HL-60 (cell line): ENCODE measurements at regions not wholly inside any gene's neighbourhood (a gene's known extent, or its start where the extent isn't known, plus 50 kb on each side); places are given as distances from the start of the nearest gene placed in this dataset.

ENCODE experiments used
- DNase-seq, 2 experiments: peaks; one replicate each; pipeline ENCODE4 v3.0.0-alpha.2; 2010 to 2020; ENCODE audit warnings: low read depth in 1 of 2, low spot score in 1 of 2
- H3K27ac ChIP-seq: fragments of 250-450 bp; sonication (Bioruptor Pico); replicated peaks from 2 replicates; pipeline ENCODE4 v1.5.1; 2020; ENCODE audit warnings: mild to moderate bottlenecking, moderate library complexity
- H3K27me3 ChIP-seq: fragments of 250-450 bp; sonication (Bioruptor Pico); 2 replicates; pipeline ENCODE4 v1.5.1; 2021; ENCODE audit warnings: mild to moderate bottlenecking, moderate library complexity; ENCODE audit not compliant: insufficient read depth, poor library complexity, severe bottlenecking
- H3K4me3 ChIP-seq: replicated peaks from 2 replicates; pipeline ENCODE4 v1.5.1; 2011; ENCODE audit warnings: mild to moderate bottlenecking, control low read depth, low read length; ENCODE audit not compliant: insufficient read depth
- CTCF ChIP-seq: IDR thresholded peaks from one replicate; pipeline ENCODE4 v1.5.1; 2011; ENCODE audit warnings: low read length, control low read depth, inconsistent platforms; ENCODE audit not compliant: insufficient read depth
- GABPA ChIP-seq: IDR thresholded peaks from 2 replicates; pipeline ENCODE4 v1.6.1; 2012; ENCODE audit warnings: low read depth
- POLR2AphosphoS5 ChIP-seq: IDR thresholded peaks from 2 replicates; pipeline ENCODE4 v1.6.1; 2012; ENCODE audit warnings: low read depth
- REST ChIP-seq: IDR thresholded peaks from 2 replicates; pipeline ENCODE4 v1.6.1; 2012; ENCODE audit warnings: low read depth; ENCODE audit not compliant: insufficient replicate concordance
- SPI1 ChIP-seq: IDR thresholded peaks from 2 replicates; pipeline ENCODE4 v1.6.1; 2012; ENCODE audit warnings: low read depth, mild to moderate bottlenecking, borderline replicate concordance

- H3K4me3 ChIP-seq: no peak overlapping the region
- DNase-seq: no peak
- no peak for TF ChIP-seq REST
- no peak for TF ChIP-seq CTCF
- TF ChIP-seq POLR2AphosphoS5: no peak
- no peak for TF ChIP-seq GABPA
- no peak for TF ChIP-seq SPI1
- no peaks in the 10 kb centered on the region for H3K27me3 ChIP-seq
- no peak overlapping the region for H3K27ac ChIP-seq
Observed at GRCh38 chr16:49024896-49025295, 256.7 kb downstream of the CBLN1 start.

- Histone ChIP-seq H3K27ac (no peak overlapping the region), H3K4me3 (no peak overlapping the region), H3K27me3 (no peaks in the 10 kb centered on the region)
- no peak for TF ChIP-seq REST
- no peak for TF ChIP-seq POLR2AphosphoS5
- TF ChIP-seq SPI1: no peak
- no peak for TF ChIP-seq GABPA
- no peak for TF ChIP-seq CTCF
- no peak for DNase-seq
Observed at GRCh38 chr16:49024016-49024415, 257.6 kb downstream of the CBLN1 start.

- DNase-seq: no peak
- Histone ChIP-seq H3K4me3 (no peak overlapping the region), H3K27me3 (no peaks in the 10 kb centered on the region), H3K27ac (no peak overlapping the region)
- no peak for TF ChIP-seq CTCF
- TF ChIP-seq SPI1: no peak
- TF ChIP-seq POLR2AphosphoS5: no peak
- TF ChIP-seq GABPA: no peak
- no peak for TF ChIP-seq REST
Observed at GRCh38 chr16:49023050-49023449, 258.6 kb downstream of the CBLN1 start.
